ENCODE measurements at regions not wholly inside any gene's neighbourhood (a gene's known extent, or its start where the extent isn't known, plus 50 kb on each side); places are given as distances from the start of the nearest gene placed in this dataset.

GRCh38 chr3:165457096-165457495 lies 260.9 kb upstream of the SLITRK3 start:
- no peak for DNase-seq (ENCODE audit: low read depth, low spot score)

GRCh38 chr3:165455793-165456192 lies 259.6 kb upstream of the SLITRK3 start:
- DNase-seq (ENCODE audit: low read depth, low spot score): no peak

- no peak for DNase-seq (ENCODE audit: low read depth, low spot score)
Observed at GRCh38 chr3:165455360-165455759, 259.2 kb upstream of the SLITRK3 start.

- DNase-seq (ENCODE audit: low read depth, low spot score): no peak
Observed at GRCh38 chr3:165451371-165452070, 255.3 kb upstream of the SLITRK3 start.

- DNase-seq (ENCODE audit: low read depth, low spot score): no peak
Observed at GRCh38 chr3:165446555-165446954, 250.4 kb upstream of the SLITRK3 start.

- DNase-seq (ENCODE audit: low read depth, low spot score): no peak
Observed at GRCh38 chr3:165444745-165445144, 248.6 kb upstream of the SLITRK3 start.

- no peak for DNase-seq (ENCODE audit: low read depth, low spot score)
Observed at GRCh38 chr3:165443664-165444063, 247.5 kb upstream of the SLITRK3 start.

- DNase-seq (ENCODE audit: low read depth, low spot score): no peak
Observed at GRCh38 chr3:165442061-165442460, 245.9 kb upstream of the SLITRK3 start.

GRCh38 chr3:165440380-165440779 lies 244.2 kb upstream of the SLITRK3 start:
- DNase-seq (ENCODE audit: low read depth, low spot score): no peak

- DNase-seq (ENCODE audit: low read depth, low spot score): no peak
Observed at GRCh38 chr3:165439765-165440164, 243.6 kb upstream of the SLITRK3 start.

- DNase-seq (ENCODE audit: low read depth, low spot score): no peak
Observed at GRCh38 chr3:165434516-165434915, 238.3 kb upstream of the SLITRK3 start.

- no peak for DNase-seq (ENCODE audit: low read depth, low spot score)
Observed at GRCh38 chr3:165406425-165406824, 210.2 kb upstream of the SLITRK3 start.

- no peak for DNase-seq (ENCODE audit: low read depth, low spot score)
Observed at GRCh38 chr3:165404357-165405027, 208.3 kb upstream of the SLITRK3 start.

GRCh38 chr3:165403666-165404065 lies 207.5 kb upstream of the SLITRK3 start:
- no peak for DNase-seq (ENCODE audit: low read depth, low spot score)

GRCh38 chr3:165395188-165395587 lies 199.0 kb upstream of the SLITRK3 start:
- no peak for DNase-seq (ENCODE audit: low read depth, low spot score)

- DNase-seq (ENCODE audit: low read depth, low spot score): no peak
Observed at GRCh38 chr3:165393461-165393860, 197.3 kb upstream of the SLITRK3 start.

- DNase-seq (ENCODE audit: low read depth, low spot score): no peak
Observed at GRCh38 chr3:165390166-165390565, 194.0 kb upstream of the SLITRK3 start.

GRCh38 chr3:165389653-165390052 lies 193.5 kb upstream of the SLITRK3 start:
- DNase-seq (ENCODE audit: low read depth, low spot score): no peak

- no peak for DNase-seq (ENCODE audit: low read depth, low spot score)
Observed at GRCh38 chr3:165389064-165389463, 192.9 kb upstream of the SLITRK3 start.

GRCh38 chr3:165383381-165383780 lies 187.2 kb upstream of the SLITRK3 start:
- no peak for DNase-seq (ENCODE audit: low read depth, low spot score)

- no peak for DNase-seq (ENCODE audit: low read depth, low spot score)
Observed at GRCh38 chr3:165382672-165383071, 186.5 kb upstream of the SLITRK3 start.

- DNase-seq (ENCODE audit: low read depth, low spot score): no peak
Observed at GRCh38 chr3:165378761-165379160, 182.6 kb upstream of the SLITRK3 start.

- no peak for DNase-seq (ENCODE audit: low read depth, low spot score)
Observed at GRCh38 chr3:165359005-165359404, 162.8 kb upstream of the SLITRK3 start.

Data from pulmonary artery endothelial cell (primary cell).